Heart left ventricle (tissue), 16 donors: ENCODE measurements at regions not wholly inside any gene's neighbourhood (a gene's known extent, or its start where the extent isn't known, plus 50 kb on each side); places are given as distances from the start of the nearest gene placed in this dataset.

Experiments used
- ATAC-seq, 4 donors: fragments of 200-7000 bp; cut with Tn5 transposase; one replicate each; pipeline ENCODE4 v1.9.1; 2020 to 2022; ENCODE audit warnings: moderate library complexity in 4 of 4, mild to moderate bottlenecking in 3 of 4, moderate number of reproducible peaks in 1 of 4
- DNase-seq, 5 donors: peaks; one replicate each; pipeline ENCODE4 v3.0.0-alpha.2; 2020
- H3K27ac ChIP-seq, 12 donors: fragments of 200-600 bp; sonication (generic) in 4 of 12; one replicate each; pipeline versions ENCODE4 v1.5.0 to v1.8.0; 2016 to 2022; ENCODE audit warnings: mild to moderate bottlenecking in 2 of 12
- H3K27me3 ChIP-seq, 9 donors: fragments of 200-600 bp; sonication (generic) in 2 of 9; one replicate each; pipeline versions ENCODE4 v1.5.1 to v1.8.0; 2016 to 2022; ENCODE audit warnings: mild to moderate bottlenecking in 3 of 9
- H3K36me3 ChIP-seq, 9 donors: fragments of 200-600 bp; sonication (generic) in 2 of 9; one replicate each; pipeline versions ENCODE4 v1.5.0 to v1.8.0; 2018 to 2022; ENCODE audit warnings: mild to moderate bottlenecking in 2 of 9
- H3K4me1 ChIP-seq, 12 donors: fragments of 200-600 bp; sonication (generic) in 4 of 12; one replicate each; pipeline versions ENCODE4 v1.5.0 to v1.8.0; 2016 to 2022; ENCODE audit warnings: mild to moderate bottlenecking in 3 of 12
- H3K4me3 ChIP-seq, 12 donors: fragments of 200-600 bp; sonication (generic) in 4 of 12; one replicate each; pipeline versions ENCODE4 v1.5.0 to v1.8.0; 2017 to 2022; ENCODE audit warnings: mild to moderate bottlenecking in 9 of 12, moderate library complexity in 4 of 12
- H3K9me3 ChIP-seq, 12 donors: fragments of 200-600 bp; sonication (generic) in 4 of 12; one replicate each; pipeline versions ENCODE4 v1.5.0 to v1.8.0; 2016 to 2022; ENCODE audit warnings: mild to moderate bottlenecking in 1 of 12
- POLR2A ChIP-seq, 2 donors: fragments of 450-650 bp; IDR thresholded peaks; one replicate each; pipeline ENCODE4 v1.6.1; 2017; ENCODE audit warnings: antibody characterized with exemption in 2 of 2, mild to moderate bottlenecking in 2 of 2, moderate library complexity in 2 of 2
- WGBS, 4 donors: extraction: QIAGEN DNeasy Blood & Tissue Kit in 2 of 4; methylation state at CpG; one replicate each; pipeline versions ENCODE4 v1.1.5 to v1.1.7; 2013 to 2018; 5-methylcytosine and 5-hydroxymethylcytosine counted together
- intact Hi-C, 10 donors: fragments of 100-400 bp; cut with DNase I; formaldehyde crosslinking; loops; one replicate each; pipeline versions ENCODE4 v1.11.1 to v1.14.2; 2022
- TF ChIP-seq, protein P1 (sequence below), 12 donors: fragments of 200-600 bp; sonication (generic) in 4 of 12; IDR thresholded peaks; one replicate each; pipeline versions ENCODE4 v1.5.0 to v1.8.0; 2018 to 2022; ENCODE audit warnings: antibody characterized with exemption in 12 of 12, mild to moderate bottlenecking in 5 of 12
- donor health status: ischemic (EF 13 %, LVEDD 7.1; RV severe dilation, severe dysfunction).
- donor health status: healthy with polysubstance abuse.
- donor health status: DM: no; HTN: yes; CAD: no.
- donor health status: DM: no; HTN: no; CAD: no.
- donor health status: ischemic (EF 25% LVEDD 6.9; RV normal size, moderate dysfunction).
- donor health status: ischemic (EF 25% LVEDD 5.7; RV mildly dilated, moderate dysfunction).
- donor health status: healthy.
- donor health status: DM: yes; HTN: yes; CAD: no.
- donor health status: ischemic (EF 35%, LVEDD 5.7; RV mildly dilated, moderate dysfunction).
- donor health status: nonischemic (EF 11% LVEDD 7.7; RV severe dilation, severe dysfunction).
- donor health status: DM: yes; HTN: yes; CAD: no.
- donor health status: PGD.
- donor health status: ischemic (EF 29% LVEDD 5.4; RV normal size, mild dysfunction).
- donor health status: nonischemic (EF 23%, LVEDD 6.1; RV moderate dilation, normal function).

GRCh38 chr5:97888439-97888838 lies 705.4 kb upstream of the RIOK2 start:
- TF ChIP-seq POLR2A (IDR thresholded peaks at IDR 0.05) = no peak
- TF ChIP-seq, protein P1, sequence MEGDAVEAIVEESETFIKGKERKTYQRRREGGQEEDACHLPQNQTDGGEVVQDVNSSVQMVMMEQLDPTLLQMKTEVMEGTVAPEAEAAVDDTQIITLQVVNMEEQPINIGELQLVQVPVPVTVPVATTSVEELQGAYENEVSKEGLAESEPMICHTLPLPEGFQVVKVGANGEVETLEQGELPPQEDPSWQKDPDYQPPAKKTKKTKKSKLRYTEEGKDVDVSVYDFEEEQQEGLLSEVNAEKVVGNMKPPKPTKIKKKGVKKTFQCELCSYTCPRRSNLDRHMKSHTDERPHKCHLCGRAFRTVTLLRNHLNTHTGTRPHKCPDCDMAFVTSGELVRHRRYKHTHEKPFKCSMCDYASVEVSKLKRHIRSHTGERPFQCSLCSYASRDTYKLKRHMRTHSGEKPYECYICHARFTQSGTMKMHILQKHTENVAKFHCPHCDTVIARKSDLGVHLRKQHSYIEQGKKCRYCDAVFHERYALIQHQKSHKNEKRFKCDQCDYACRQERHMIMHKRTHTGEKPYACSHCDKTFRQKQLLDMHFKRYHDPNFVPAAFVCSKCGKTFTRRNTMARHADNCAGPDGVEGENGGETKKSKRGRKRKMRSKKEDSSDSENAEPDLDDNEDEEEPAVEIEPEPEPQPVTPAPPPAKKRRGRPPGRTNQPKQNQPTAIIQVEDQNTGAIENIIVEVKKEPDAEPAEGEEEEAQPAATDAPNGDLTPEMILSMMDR (IDR thresholded peaks at IDR 0.05) = no peak

GRCh38 chr5:97891971-97892370 lies 708.9 kb upstream of the RIOK2 start:
- DNase-seq (no peak), ATAC-seq (no peak)
- Histone ChIP-seq H3K4me1 (no peaks in the 10 kb centered on the region), H3K9me3 (peaks cover 0 to 17% (median 0%) of the 10 kb centered on the region in 12 donors), H3K36me3 (no peaks in the 10 kb centered on the region), H3K4me3 (no peak overlapping the region), H3K27ac (no peak overlapping the region), H3K27me3 (no peaks in the 10 kb centered on the region)
- TF ChIP-seq POLR2A (IDR thresholded peaks at IDR 0.05) = no peak
- TF ChIP-seq, protein P1 (IDR thresholded peaks at IDR 0.05) = no peak
- intact Hi-C loops = no loop called here

More at GRCh38 chr5:97888439-97888838, 705.4 kb upstream of the RIOK2 start:
- no peak for DNase-seq
- intact Hi-C loops = no loop called here
- H3K4me1 ChIP-seq = no peaks in the 10 kb centered on the region
- H3K9me3 ChIP-seq = peaks cover 0 to 17% (median 0%) of the 10 kb centered on the region in 12 donors
- no peak for ATAC-seq
- no peaks in the 10 kb centered on the region for H3K27me3 ChIP-seq
- no peak overlapping the region for H3K27ac ChIP-seq
- no peaks in the 10 kb centered on the region for H3K36me3 ChIP-seq
- H3K4me3 ChIP-seq = no peak overlapping the region
- 63 to 72% (median 66%) methylated on average over 2 of the region's 2 CpGs for WGBS, 4 donors

GRCh38 chr5:97903742-97904141 lies 720.7 kb upstream of the RIOK2 start:
- TF ChIP-seq POLR2A (IDR thresholded peaks at IDR 0.05) = no peak
- TF ChIP-seq, protein P1 (IDR thresholded peaks at IDR 0.05) = no peak
- intact Hi-C loops = loop anchor here in 1 of 10 donors (10.0 kb wide), 1 partner anchor 69 kb away; no protein-coding TSS in a partner anchor
- no peak overlapping the region for H3K27ac ChIP-seq
- H3K27me3 ChIP-seq = no peaks in the 10 kb centered on the region
- no peaks in the 10 kb centered on the region for H3K36me3 ChIP-seq
- H3K4me1 ChIP-seq = peaks cover 0 to 4% (median 0%) of the 10 kb centered on the region in 12 donors
- peaks cover 0 to 33% (median 16%) of the 10 kb centered on the region in 12 donors for H3K9me3 ChIP-seq
- DNase-seq = no peak
- no peak for ATAC-seq
- 80 to 84% (median 81%) methylated on average over 2 of the region's 2 CpGs for WGBS, 4 donors
- no peak overlapping the region for H3K4me3 ChIP-seq

GRCh38 chr5:97906135-97906534 lies 723.1 kb upstream of the RIOK2 start:
- H3K4me3 ChIP-seq = no peak overlapping the region
- ATAC-seq (peak in 2 of 4 donors; percentile 32 to 55), DNase-seq (no peak)
- intact Hi-C loops = loop anchor here in 1 of 10 donors (10.0 kb wide), 1 partner anchor 71 kb away; no protein-coding TSS in a partner anchor
- no peaks in the 10 kb centered on the region for H3K36me3 ChIP-seq
- H3K27me3 ChIP-seq = no peaks in the 10 kb centered on the region
- H3K9me3 ChIP-seq = peaks cover 0 to 33% (median 14%) of the 10 kb centered on the region in 12 donors
- TF ChIP-seq, protein P1 (IDR thresholded peaks at IDR 0.05) = no peak
- no peak for TF ChIP-seq POLR2A (IDR thresholded peaks at IDR 0.05)
- H3K27ac ChIP-seq = peak overlapping the region in 1 of 12 donors; percentile 22
- peaks cover 0 to 4% (median 0%) of the 10 kb centered on the region in 12 donors for H3K4me1 ChIP-seq
- WGBS, 4 donors = 19 to 54% (median 46%) methylated on average over 3 of the region's 3 CpGs
